Medulla oblongata (tissue), 1 donor: ENCODE measurements at regions not wholly inside any gene's neighbourhood (a gene's known extent, or its start where the extent isn't known, plus 50 kb on each side); places are given as distances from the start of the nearest gene placed in this dataset.

Experiments used
- DNase-seq: peaks from one replicate; pipeline ENCODE4 v3.0.0-alpha.2; 2015; ENCODE audit errors: extremely low spot score

DNA sequence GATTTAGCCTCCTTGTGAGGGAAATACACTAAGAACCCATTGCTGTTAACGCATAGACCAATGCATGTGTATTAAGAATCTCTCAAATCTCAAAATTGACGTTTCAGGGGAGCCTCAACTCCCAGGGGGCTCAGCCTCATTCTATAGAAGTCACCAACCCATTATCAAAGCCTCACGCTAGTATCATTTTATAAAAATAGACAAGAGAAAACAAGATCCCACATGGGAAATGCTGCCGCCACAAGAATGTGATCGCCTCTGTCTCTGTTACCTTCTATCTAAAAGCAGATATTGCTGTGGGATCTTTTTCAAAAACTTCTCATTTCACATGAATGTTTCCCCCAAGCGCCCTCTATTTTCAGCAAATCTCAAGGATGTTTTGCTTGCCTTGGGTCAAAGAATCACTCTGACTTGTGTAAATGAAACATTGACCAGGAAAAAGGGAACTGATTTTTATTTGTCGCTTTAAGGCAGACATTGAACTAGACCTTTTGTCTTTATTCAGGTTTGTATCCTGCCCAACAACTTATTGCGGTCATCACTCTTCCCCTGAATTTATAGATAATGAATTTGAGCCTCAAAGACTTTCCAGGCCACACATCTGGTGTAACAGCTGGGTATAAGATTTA lies 679.0 kb upstream of the ID2 start:
- no peak for DNase-seq

GRCh38 chr2:8003462-8004075 lies 678.3 kb upstream of the ID2 start:
- no peak for DNase-seq

- no peak for DNase-seq
Observed at GRCh38 chr2:8004250-8004681, 677.6 kb upstream of the ID2 start.

DNA sequence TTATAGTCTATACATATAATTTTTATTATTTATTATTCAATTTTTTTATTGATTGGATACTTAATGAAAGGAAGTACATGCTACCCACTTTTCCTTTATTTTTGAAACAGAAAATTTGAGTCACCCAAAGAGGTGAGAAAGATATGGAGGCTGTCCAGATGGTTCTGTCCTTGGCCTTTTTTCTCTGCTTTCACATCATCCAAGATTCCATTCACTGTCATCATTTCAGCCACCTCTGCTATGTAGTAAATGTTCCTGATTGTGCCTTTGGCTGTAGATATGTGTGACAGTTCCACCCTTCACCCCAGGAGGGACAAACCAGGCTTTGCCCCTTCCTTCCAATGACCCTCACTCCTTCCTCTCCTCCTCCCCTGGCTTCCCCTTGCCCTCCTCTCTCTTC lies 675.7 kb upstream of the ID2 start:
- no peak for DNase-seq

DNA sequence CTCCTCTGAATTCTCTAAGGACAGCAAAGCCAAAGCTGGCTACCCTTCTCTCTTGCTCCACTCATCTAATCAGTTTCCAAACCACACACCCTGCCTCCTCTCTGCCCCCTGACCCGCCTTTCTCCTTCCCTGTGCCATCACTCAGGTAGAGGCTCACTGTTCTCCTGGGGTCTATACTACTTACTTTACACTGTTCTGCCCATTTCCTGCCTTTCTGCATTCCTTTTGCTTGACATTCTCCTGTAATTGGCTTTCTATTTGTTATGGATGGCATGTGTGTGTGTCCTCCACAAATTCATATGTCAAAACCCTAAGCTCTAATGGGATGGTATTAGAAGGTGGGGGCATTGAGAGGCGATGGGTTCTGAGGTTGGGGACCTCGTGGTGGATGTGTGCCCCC lies 675.2 kb upstream of the ID2 start:
- no peak for DNase-seq

GRCh38 chr2:8009010-8009597 lies 672.8 kb upstream of the ID2 start:
- no peak for DNase-seq

DNA sequence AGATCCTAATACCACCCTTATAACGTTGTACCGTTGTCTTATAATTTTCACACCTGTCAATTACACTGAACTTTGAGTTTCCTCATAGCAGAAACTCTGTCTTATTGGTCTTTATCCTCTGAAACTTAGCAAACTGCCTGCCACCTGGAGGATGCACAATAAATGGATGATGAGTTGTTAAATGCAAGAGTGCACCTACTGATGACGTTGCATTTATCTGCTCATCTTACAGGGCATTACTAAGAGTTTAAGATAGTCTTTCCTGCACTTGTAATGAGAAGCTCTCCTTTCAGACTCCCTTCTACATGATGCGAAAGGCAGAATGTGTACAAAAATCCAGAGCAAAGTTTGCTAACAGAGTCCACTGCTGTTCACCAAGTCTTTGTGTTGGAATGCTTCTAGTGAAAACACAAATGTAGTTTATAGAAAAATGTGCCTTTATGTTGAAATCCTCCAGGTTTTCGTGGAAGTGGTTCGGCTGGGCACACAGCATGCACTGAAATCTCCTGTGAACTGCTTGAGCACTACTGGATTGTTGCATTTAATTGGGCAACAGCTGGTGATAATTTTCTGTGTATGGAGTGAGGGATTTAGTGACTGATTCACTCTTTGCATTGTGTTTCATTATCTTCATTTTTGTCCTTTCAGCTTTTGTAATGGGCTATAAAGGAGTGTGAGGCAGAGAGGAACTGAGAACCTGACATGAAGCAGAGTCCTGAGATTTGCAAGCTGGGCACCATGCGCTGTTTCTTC lies 665.8 kb upstream of the ID2 start:
- no peak for DNase-seq

GRCh38 chr2:8016688-8017087 lies 665.2 kb upstream of the ID2 start:
- DNase-seq: no peak

DNA sequence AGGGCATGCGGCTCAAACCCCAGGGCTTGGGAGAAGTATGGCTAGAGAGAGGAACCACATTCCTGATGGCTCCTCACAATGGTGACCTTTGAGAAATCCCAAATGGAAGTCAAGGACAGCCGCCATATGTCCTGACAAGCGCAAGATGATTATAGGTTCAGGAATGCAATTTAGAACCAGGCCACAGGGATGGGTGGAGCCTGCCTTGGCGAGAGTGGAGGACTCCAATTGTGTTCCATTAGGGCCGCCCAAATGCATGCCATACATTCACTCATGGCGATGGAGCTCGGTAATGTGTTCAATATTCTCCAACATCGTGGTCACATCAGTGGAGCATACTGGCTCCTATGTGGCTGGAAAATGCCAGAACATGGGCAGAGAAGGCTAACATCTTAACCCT lies 662.9 kb upstream of the ID2 start:
- no peak for DNase-seq

- no peak for DNase-seq
Observed at GRCh38 chr2:8019934-8020333, 661.9 kb upstream of the ID2 start.

DNA sequence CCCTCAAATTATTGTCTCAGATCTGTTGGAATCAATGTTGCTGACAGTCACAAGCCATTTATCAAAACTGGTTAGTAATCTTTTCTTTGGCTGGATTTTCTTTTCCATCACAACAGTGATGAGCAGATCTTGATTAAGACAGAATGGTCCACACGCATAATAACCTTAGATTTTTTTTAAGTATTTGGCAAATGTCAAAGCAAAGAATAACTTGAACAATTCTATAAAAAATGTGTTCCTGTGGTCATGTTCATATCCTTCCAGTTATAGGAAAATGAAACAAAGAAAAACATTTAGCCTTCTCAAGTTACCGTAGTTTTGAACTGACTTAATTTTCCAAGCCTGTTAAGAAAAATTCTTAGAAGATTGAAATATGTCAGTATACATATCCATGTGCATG lies 659.9 kb upstream of the ID2 start:
- DNase-seq: no peak

DNA sequence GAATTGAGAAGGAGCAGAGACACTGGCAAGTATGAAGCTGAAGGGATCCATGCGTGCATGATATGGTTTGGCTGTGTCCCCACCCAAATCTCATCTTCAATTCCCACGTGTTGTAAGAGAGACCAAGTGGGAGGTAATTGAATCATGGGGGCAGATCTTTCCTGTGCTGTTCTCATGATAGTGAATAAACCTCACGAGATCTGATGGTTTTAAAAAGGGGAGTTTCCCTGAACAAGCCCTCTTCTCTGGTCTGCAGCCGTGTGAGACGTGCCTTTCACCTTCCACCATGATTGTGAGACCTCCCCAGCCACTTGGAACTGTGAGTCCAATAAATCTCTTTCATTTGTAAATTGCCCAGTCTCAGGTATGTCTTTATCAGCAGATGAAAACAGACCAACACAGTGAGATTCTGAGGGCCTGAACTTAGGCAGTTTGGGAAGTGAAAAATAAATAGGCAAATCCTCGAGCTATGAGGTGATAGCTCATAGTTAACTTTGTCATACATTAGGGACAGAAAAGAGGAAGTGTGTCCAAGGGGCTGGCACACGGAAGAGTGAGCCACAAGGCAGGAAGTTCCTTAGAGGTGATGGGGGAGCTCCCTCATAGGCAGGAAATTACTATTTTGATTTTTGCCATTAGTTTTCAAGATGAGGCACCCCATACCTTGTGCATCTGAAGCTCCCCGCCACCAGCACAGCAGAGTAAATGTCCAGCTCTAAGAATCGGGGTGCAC lies 658.8 kb upstream of the ID2 start:
- peak; percentile 24 for DNase-seq

DNA sequence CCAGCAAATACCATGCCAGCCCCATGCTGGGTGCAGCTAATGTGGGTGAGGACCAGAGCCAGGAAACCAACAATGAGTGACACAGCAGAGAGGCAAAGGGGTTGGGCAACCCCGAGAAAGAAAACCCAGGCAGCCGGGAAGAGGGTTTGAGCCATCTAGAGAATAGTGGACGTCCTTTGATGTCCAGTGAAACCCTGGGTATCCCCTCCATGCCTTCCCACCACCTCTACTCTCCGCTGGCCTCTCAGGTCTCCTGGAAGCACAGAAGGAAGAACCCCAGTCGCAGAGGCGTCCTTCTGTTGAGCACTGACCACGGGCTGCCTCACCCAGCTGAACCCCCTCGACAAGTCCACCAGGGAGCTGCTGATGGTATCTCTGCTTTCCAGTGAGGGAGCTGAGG lies 657.4 kb upstream of the ID2 start:
- DNase-seq: no peak

DNA sequence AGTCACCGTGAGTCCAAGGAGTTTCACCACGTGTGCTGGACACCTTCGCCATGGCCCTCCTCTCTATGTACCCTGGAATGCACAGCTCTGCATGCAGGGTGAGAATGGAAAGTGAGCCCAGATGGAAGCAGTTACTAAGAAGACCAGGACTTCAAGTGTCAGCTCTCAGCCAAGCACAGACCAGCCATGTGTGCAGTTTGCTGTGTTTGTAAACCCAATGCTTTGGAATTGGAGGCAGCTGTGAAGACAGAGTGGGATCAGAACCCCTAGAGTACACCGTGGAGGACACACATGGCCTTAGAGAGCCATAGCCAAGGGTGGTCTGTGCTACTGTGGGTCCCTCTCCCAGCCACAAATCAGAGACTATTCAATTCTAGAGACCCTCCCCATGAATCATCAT lies 655.5 kb upstream of the ID2 start:
- no peak for DNase-seq

GRCh38 chr2:8027387-8027786 lies 654.5 kb upstream of the ID2 start:
- DNase-seq: no peak

- no peak for DNase-seq
Observed at GRCh38 chr2:8028036-8028435, 653.8 kb upstream of the ID2 start.

- DNase-seq: no peak
Observed at GRCh38 chr2:8028436-8028835, 653.4 kb upstream of the ID2 start.

GRCh38 chr2:8028981-8029380 lies 652.9 kb upstream of the ID2 start:
- no peak for DNase-seq

DNA sequence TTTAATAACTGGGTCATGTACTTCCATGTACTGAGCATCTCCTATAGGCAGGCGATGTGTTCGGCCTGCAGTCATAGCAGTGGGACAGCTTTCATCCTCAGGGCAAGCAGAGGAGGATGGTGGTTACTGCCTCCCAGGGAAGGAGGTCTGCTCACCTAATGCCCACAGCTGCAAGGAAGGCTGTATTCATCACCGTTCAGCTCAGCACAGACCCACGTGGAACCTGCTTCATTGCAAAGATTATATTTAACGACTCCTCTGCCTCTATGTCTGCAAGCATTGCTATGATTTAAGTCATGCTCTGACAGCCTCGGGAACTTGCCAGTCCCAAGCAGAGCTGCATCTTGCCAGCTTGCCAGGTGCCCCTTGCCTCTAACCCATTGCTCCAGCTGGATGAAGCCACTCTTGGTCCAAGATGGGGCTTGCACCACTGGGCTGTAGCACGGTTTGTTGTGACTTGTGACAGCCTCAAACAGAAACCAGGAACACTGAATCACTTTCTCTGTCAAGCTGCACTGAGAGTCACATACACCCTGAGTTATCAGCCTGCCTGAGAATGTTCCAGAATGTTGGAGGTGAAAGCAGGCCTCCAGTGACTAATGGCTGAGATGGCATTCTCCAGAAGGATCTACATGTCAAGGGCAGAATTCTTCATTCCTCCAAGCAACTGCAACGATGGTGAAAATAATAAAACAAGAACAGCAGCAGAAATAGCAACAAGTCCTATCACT lies 651.1 kb upstream of the ID2 start:
- DNase-seq: no peak

DNA sequence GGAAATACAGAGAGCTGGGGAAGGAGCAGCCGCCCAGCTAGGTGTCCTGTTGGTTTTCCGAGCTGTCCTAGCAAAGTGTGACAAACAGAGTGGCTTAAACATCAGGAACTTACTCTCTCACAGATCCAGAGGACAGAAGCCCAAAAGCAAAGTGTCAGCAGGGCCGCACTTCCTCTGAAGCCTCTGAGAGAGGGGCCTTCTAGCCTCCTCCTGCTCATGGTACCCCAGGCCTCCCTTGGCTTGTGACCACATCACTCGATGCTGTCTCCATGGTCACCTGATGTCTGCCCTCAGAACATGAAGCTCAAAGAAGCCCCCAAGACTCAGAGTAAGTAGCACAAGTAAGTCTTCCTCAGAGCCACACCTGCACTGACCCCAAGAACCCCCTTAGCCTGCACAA lies 650.5 kb upstream of the ID2 start:
- no peak for DNase-seq

GRCh38 chr2:8033546-8034096 lies 648.2 kb upstream of the ID2 start:
- DNase-seq: no peak
